ENCODE measurements at regions not wholly inside any gene's neighbourhood (a gene's known extent, or its start where the extent isn't known, plus 50 kb on each side); places are given as distances from the start of the nearest gene placed in this dataset.

DNA sequence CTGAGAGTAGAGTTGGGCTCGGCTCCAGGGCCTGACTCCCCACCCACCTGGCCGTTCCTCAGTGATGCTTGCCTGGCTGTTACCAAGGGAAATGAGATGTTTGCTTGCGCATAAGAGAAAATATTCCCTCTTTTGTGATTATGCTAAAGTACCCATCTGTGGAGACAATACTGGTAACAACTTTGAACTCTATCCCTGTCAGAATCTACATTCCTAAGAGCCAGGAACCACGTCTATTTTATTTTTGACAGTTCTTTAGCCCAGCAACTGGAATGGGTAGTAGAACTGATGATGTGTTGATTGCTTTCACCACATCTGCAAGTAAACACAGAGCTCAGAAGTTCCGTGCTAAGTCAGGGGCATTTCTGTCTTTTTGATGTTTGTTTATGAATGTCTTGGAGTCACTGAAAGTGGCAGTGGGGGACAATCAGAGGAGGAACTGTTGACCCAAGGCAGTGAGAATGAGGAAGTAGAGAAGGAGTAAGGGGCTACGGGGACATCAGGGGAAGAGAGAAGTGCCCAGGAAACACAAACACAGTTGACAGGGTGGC lies 348.3 kb upstream of the SOX11 start:
- ChIA-PET POLR2A (no interaction called here), CTCF (no interaction called here)
- FAIRE-seq: no peak
- 0 out of 3 replicates have a peak, but pooled peaks cover 13% of the 10 kb centered on the region for H3K9me3 ChIP-seq
- WGBS (ENCODE audit: missing lambda C conversion rate): 20% methylated on average over 6 of the region's 6 CpGs
- no peak for DNase-seq (ENCODE audit: low read depth in 1 of 2, low spot score in 1 of 2)
- H3K4me2 ChIP-seq: no peak overlapping the region
- H3K4me3 ChIP-seq: no peak overlapping the region
- no peak for TF ChIP-seq JUNB (IDR thresholded peaks at IDR 0.05)
- TF ChIP-seq USF2 (IDR thresholded peaks at IDR 0.05): no peak
- TF ChIP-seq RFX5 (IDR thresholded peaks at IDR 0.05): no peak
- no peak for TF ChIP-seq PHF8 (IDR thresholded peaks at IDR 0.05; ENCODE audit: borderline replicate concordance, low read depth)
- no peak for TF ChIP-seq MAFK (IDR thresholded peaks at IDR 0.05; ENCODE audit: partially characterized antibody)
- no peak for TF ChIP-seq KDM5A (IDR thresholded peaks at IDR 0.05)
- TF ChIP-seq SREBF2 (IDR thresholded peaks at IDR 0.05): no peak
- TF ChIP-seq, protein P1, sequence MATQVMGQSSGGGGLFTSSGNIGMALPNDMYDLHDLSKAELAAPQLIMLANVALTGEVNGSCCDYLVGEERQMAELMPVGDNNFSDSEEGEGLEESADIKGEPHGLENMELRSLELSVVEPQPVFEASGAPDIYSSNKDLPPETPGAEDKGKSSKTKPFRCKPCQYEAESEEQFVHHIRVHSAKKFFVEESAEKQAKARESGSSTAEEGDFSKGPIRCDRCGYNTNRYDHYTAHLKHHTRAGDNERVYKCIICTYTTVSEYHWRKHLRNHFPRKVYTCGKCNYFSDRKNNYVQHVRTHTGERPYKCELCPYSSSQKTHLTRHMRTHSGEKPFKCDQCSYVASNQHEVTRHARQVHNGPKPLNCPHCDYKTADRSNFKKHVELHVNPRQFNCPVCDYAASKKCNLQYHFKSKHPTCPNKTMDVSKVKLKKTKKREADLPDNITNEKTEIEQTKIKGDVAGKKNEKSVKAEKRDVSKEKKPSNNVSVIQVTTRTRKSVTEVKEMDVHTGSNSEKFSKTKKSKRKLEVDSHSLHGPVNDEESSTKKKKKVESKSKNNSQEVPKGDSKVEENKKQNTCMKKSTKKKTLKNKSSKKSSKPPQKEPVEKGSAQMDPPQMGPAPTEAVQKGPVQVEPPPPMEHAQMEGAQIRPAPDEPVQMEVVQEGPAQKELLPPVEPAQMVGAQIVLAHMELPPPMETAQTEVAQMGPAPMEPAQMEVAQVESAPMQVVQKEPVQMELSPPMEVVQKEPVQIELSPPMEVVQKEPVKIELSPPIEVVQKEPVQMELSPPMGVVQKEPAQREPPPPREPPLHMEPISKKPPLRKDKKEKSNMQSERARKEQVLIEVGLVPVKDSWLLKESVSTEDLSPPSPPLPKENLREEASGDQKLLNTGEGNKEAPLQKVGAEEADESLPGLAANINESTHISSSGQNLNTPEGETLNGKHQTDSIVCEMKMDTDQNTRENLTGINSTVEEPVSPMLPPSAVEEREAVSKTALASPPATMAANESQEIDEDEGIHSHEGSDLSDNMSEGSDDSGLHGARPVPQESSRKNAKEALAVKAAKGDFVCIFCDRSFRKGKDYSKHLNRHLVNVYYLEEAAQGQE (IDR thresholded peaks at IDR 0.05): no peak
- no peak for ATAC-seq
- no peak overlapping the region for H3K27ac ChIP-seq
- no peaks in the 10 kb centered on the region for H3K4me1 ChIP-seq

DNA sequence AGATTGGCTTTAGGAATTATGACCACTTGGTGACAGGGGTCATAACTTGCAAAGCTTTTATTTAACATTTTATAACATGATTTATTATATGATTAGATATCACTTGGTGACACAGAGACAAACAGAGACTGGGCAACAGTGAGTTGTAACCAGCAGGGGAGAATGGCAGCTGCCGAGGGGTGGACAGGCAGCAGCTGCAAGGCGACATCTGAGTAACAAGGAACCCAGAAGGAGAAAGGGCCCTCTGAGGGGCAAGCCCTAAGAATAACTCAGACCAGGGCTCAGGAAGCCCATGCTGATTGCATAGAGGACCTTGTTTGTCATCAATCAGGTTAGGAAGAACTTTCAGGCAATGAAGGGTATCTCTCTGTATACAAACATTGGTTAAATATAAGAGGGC lies 339.9 kb upstream of the SOX11 start:
- Histone ChIP-seq H3K4me1 (no peaks in the 10 kb centered on the region), H3K4me2 (no peak overlapping the region), H3K27ac (no peak overlapping the region), H3K9me3 (peaks cover 5% of the 10 kb centered on the region; the same call in 1 of the 3 replicates), H3K4me3 (no peak overlapping the region)
- ATAC-seq (no peak), DNase-seq (ENCODE audit: low read depth in 1 of 2, low spot score in 1 of 2) (no peak), FAIRE-seq (no peak)
- TF ChIP-seq CEBPB (IDR thresholded peaks at IDR 0.05): no peak
- TF ChIP-seq HOXB13 (CRISPR knock-in tag; IDR thresholded peaks at IDR 0.05; ENCODE audit: low read depth): no peak
- TF ChIP-seq GATA3 (IDR thresholded peaks at IDR 0.05; ENCODE audit: borderline replicate concordance): no peak
- TF ChIP-seq CHD2 (IDR thresholded peaks at IDR 0.05; ENCODE audit: low read length, partially characterized antibody): no peak
- TF ChIP-seq CHD4 (IDR thresholded peaks at IDR 0.05; ENCODE audit: borderline replicate concordance): no peak
- TF ChIP-seq PBX3 (IDR thresholded peaks at IDR 0.05): no peak
- TF ChIP-seq RNF2 (IDR thresholded peaks at IDR 0.05; ENCODE audit: borderline replicate concordance, low read depth): no peak
- ChIA-PET POLR2A (no interaction called here), CTCF (no interaction called here)
- 5% methylated on average over 2 of the region's 2 CpGs for WGBS (ENCODE audit: missing lambda C conversion rate)

- H3K4me2 ChIP-seq: no peak overlapping the region
- WGBS (ENCODE audit: missing lambda C conversion rate): 0% methylated on average over 1 of the region's 1 CpG
- ATAC-seq: no peak
- H3K4me3 ChIP-seq: no peak overlapping the region
- no peaks in the 10 kb centered on the region for H3K4me1 ChIP-seq
- TF ChIP-seq MAZ (IDR thresholded peaks at IDR 0.05; ENCODE audit: borderline replicate concordance, low read depth, low read length) (no peak), EP300 (IDR thresholded peaks at IDR 0.05) (no peak), RFX5 (IDR thresholded peaks at IDR 0.05) (no peak), FOSB (CRISPR knock-in tag; IDR thresholded peaks at IDR 0.05) (no peak), BHLHE40 (IDR thresholded peaks at IDR 0.05; ENCODE audit: low read depth, low read length) (no peak), CHD2 (IDR thresholded peaks at IDR 0.05; ENCODE audit: low read length, partially characterized antibody) (no peak), TFCP2L1 (CRISPR knock-in tag; IDR thresholded peaks at IDR 0.05) (no peak), HDAC2 (IDR thresholded peaks at IDR 0.05) (no peak), FOXS1 (CRISPR knock-in tag; IDR thresholded peaks at IDR 0.05) (no peak)
- TF ChIP-seq, protein P1 (IDR thresholded peaks at IDR 0.05): no peak
- no peak for FAIRE-seq
- H3K27ac ChIP-seq: no peak overlapping the region
- ChIA-PET POLR2A (no interaction called here), CTCF (no interaction called here)
- no peak for DNase-seq (ENCODE audit: low read depth in 1 of 2, low spot score in 1 of 2)
- H3K9me3 ChIP-seq: peaks cover 3% of the 10 kb centered on the region; the same call in 1 of the 3 replicates
Observed at GRCh38 chr2:5353565-5353964, 338.6 kb upstream of the SOX11 start.
